NOMO-1 treated with dmso at 0.1 percent for 144 hours (cell line): ENCODE measurements at regions not wholly inside any gene's neighbourhood (a gene's known extent, or its start where the extent isn't known, plus 50 kb on each side); places are given as distances from the start of the nearest gene placed in this dataset.
A peak's percentile ranks its signal among the peaks of the same experiment; 100 is the strongest.

Experiments
- DNase-seq: peaks from one replicate; lab custom pipeline; 2025; ENCODE audit not compliant: unreplicated experiment; lab: John Stamatoyannopoulos, UW

DNA sequence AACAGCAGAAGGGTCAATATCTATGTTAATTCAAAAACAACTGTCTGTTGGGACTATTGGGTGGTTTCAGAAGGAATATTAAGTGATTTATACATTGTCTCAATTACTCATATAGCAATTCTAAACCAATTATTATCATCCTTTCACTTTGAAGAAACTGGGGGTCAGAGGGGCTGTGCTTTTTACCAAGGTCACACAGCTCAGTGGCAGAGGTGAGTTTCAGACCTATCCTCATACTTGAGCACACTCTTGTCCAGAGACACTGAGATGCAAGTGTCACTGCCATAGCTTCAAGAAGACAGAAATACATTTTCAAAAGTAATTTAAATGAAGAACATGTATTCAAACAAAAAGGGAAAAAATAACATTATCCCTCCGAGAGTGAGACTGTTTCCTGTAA, 195.3 kb downstream of the ARL4A start:
- DNase-seq: no peak

DNA sequence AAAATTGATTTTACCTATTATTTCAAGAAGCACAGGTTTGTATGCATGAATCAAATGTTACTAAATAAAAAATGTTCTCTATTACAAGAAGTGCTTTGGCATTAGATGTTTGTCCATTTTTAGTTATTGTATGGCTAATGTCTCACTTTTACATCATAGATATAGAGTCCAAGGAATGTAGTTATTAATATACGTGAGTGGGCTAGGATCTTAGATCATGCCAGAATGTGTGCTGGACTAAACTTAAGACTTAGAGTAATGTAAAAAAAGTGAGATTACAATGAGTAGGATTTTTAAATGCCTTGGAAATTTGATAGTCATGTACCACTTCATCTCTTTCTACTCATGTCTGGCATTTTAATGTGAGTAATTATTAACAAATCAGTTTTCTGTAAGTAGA, 196.6 kb downstream of the ARL4A start:
- DNase-seq: no peak

DNA sequence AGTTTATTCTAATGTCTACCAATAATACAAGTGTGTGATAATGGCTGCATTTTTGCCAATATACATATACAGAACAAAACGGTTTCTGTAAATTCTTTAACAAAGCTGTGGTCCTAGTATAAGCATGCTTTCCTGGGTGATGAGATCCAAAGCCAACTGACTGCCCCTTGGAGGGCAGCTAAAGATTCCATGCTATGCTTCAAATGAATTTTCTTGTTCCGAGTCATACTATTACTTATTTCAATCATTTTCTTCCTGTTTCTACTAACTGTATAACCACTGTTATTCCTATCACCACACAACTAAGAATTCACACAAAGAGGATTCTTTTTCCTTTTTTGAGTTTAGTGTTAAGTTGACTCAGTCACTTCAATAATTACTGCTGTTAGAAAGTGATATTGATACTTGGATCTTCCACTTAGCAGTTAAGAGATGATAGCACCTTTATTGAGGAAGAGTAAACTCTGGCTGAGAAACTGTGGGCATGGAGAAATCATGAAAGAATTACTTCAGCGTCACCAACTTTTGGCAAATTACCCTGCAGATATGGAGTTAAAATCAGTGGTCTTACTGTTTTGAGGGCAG, 197.5 kb downstream of the ARL4A start:
- no peak for DNase-seq

DNA sequence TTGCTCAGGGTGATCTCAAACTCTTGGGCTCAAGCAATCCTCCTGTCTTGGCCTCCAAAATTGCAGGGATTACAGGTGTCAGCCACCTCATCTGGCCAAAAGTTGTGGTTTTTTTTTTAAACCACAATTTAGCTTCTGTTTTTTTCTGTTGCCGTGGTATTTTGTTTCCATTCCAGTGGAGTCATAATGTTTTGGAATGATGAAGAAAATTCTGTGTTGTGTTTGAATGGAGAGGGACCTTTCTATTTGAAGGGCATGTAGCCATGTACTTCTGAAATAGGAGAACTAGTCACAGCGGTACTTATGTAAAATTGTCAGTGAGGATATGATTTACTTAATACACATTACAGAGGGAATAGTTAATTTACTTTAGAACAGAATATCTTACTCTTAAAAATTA, 201.3 kb downstream of the ARL4A start:
- DNase-seq: no peak

DNA sequence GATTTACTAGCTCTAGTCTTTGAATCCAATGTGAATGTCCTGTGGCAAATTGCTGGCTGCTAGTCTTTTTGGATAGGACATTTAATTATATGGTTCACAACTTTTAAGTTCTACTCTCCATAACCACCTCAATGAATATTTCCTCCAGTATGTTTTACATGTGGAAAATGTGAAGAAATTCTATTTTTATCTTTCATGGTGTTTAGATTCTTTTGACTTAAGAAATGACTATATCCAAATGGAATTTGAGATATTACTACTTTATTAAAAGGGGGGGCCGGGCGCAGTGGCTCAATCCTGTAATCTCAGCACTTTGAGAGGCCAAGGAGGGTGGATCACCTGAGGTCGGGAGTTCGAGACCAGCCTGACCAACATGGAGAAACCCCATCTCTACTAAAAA, 202.0 kb downstream of the ARL4A start:
- no peak for DNase-seq

DNA sequence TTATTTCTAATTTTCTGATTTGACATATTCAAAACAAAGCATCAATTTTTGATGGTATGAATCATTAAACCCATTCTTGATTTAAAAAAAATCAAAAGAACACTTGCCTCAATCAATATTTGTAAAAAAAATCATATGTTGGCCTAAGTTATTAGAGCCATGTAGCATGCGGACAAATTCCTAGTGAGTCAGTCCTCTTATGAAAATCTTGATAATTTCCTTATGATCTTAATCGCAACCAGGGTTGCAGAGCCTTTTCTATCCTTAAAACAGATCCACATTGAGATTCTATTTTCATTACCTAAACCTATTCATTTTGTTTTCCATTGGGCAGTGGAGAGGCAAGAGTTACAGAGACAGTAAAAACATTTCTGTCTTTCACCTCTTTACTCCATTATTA, 203.2 kb downstream of the ARL4A start:
- DNase-seq: no peak

DNA sequence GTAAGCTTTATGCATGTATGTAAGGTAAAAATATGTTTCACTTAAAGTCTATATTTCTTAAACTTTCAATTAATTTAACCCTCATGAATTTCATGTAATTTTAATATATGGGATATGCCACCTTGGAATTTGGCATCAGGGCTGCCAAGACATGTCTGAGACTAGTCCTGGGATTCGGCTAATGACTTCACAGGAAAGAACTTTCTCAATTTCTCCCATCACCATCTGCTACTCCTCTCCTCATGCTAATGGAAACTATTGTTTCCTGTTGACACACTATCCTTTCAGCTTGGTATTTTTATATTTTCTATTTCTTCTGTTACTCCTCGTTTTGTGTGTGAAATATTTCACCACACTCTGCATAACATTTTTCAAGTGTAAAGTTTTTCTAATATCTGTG, 205.9 kb downstream of the ARL4A start:
- DNase-seq: no peak

DNA sequence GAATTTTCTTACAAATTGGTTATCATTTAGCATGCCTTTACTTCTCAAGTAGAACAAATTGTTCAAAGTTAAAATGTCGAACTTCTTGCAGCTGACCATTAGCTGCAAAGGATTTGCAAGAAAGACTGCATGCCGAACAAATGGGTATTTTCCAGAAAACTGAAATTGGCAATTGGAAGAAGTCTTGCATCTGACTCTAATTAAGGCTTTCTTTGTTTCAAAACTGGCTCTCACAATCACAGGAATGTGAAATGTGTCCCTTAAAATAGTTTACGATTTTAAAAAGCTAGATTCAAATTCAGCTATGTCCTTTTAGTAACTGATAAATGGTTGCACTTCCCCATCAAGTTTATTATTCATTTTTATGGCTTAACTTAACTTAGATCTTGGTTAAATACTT, 207.9 kb downstream of the ARL4A start:
- DNase-seq: no peak

DNA sequence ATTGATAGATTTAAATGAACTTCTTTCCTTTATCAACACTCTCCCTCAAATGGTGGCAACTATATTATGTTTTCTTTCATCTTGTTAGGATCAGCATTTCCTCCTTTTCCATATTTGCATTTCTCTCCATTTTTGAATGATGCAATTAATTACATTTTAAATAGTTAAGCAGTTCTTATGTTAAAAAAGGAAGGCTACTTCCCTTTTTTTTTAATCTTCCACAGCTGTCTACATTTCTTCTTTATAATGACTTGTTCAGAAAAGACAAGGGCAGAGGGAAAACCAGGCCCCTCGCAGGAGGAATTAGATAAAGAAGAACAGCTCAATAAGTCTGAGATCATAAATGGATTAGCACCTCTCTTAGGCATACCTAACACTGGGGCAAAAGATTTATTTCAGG, 208.9 kb downstream of the ARL4A start:
- peak; percentile 7 for DNase-seq

DNA sequence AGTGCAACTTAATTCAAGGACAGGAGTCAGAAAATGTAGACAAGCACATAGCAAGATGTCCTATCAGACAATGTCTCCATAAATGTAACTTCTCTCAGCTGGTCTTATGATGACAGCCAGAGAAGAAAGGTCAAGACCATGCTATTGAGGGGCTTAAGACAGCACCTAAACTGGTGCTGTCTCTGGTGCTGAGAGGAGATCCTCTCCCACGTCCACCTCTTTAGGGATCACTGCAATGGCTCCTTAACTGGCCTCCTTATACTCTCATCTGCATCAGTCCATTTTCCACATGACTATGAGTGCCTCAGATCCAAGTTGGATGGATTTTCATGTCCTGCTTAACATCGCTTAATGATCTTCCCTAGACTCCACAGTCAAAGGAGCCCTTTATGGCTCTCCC, 210.6 kb downstream of the ARL4A start:
- DNase-seq: no peak

DNA sequence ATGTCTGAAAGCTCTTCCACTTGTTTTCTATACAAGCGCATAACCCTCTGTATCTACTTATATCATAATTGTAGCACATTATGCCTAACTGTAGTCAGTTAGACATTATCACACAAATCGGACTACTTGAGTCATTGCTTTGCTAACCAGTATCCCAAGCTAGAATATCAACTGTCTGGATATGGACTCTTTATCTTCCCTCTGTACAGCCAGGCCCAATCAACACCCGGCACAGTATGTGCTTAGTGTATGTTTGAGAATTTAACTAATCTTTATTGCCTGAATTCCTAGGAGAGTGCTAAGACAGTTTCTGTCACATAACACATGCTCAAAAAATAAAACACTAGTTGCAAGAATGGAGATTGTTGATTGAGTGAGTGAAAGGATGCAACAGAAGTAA, 211.2 kb downstream of the ARL4A start:
- DNase-seq: no peak

DNA sequence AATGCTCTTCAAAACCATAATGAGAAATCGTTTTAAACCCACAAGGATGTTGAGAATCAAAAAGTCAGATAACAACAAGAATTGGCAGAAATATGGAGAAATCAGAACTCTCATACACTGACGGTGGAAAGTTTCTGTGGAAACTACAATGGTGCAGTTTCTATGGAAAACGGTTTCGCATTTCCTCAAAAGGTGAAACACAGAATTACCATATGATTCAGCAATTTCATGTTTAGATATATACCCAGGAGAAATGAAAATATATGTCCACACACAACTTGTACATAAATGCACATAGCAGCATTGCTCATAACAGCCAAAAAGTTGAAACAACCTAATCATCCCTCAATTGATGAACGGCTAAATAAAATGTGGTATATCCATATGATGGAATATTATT, 218.2 kb downstream of the ARL4A start:
- DNase-seq: no peak

DNA sequence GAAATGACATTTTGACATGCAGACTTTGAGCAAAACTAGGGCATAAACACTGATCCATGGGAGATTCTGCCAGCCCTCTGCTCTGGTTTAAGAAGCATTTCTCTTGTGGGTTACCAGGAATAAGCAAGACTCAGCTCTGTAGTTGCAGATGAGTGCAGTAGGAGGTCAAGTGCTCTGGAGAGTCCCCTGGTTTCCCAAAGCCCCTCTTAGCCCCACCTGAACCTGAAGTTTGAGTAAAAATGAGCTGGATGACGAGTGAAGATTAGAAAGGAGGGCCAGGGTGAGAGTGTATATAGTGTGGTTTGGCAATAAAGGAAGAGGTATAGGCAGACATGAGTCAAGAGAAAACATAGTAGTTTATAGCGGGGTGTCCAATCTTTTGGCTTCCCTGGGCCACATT, 220.3 kb downstream of the ARL4A start:
- DNase-seq: no peak

DNA sequence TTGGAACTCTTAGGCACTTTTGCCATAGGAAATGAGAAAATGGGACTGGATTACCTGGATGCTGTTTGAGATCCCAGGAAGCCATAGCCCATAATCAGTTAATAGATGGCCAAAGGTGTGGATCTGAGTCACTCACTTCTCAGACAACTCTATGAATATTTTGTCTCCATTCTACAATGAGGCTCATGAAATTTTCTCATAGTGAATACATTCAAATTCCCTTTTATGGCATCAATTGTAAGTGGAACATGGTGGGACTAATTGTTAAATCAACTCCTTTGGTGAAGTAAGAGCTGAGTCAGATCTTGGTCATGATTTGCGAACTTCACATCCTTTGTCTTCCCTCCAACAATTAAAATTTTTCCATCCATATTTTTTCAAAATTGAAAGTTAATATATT, 222.1 kb downstream of the ARL4A start:
- DNase-seq: no peak

DNA sequence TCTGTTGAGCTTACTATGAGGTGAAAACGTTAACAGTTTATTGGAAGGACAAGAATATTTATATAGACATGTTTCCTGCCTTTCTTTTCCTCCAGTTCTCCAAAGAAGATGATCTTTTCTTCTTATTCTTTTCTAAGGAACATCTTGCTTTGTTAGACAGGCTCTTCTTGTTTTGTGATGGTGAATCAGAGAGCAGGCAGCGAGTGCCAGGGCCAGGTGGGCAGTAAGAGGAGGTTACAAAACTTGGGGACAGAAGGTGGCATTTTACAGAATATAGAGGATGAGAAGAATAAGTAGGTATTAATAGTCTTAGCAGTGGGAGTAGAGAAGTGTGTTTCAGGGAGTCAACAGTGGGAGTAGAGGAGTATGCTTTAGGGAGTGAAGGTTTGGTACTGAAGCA, 223.6 kb downstream of the ARL4A start:
- DNase-seq: no peak

DNA sequence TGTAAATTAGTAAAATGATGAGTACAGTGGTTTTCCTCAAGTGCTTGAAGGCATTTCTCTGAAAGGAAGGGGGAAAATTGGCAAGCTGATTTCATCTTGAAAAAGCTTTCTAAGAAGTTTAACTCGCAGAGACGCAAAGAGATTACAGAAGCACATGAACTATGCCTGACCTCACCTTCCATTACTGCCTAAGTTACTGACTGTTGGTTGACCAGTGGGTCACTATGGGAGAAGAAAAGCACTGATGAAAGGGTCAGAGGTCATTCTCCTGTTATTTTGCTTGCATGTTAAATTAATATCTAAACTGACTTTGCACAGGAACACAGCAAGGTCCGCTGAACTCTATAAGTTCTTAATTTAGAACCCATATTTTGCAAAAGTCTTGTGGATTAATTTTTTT, 225.6 kb downstream of the ARL4A start:
- no peak for DNase-seq

DNA sequence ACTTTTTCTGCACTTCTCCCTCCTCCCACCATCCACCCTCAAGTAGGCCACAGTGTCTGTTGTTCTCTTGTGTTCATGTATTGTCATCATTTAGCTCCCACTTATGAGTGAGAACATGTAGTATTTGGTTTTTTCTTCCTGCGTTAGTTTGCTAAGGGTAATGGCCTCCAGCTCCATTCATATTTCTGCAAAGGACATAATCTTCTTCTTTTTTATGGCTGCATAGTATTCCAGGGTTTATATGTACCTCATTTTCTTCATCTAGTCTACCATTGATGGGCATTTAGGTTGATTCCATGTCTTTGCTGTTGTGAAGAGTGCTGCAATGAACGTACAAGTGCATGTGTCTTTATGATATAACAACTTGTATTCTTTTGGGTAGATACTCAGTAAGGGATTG, 230.4 kb downstream of the ARL4A start:
- DNase-seq: no peak

DNA sequence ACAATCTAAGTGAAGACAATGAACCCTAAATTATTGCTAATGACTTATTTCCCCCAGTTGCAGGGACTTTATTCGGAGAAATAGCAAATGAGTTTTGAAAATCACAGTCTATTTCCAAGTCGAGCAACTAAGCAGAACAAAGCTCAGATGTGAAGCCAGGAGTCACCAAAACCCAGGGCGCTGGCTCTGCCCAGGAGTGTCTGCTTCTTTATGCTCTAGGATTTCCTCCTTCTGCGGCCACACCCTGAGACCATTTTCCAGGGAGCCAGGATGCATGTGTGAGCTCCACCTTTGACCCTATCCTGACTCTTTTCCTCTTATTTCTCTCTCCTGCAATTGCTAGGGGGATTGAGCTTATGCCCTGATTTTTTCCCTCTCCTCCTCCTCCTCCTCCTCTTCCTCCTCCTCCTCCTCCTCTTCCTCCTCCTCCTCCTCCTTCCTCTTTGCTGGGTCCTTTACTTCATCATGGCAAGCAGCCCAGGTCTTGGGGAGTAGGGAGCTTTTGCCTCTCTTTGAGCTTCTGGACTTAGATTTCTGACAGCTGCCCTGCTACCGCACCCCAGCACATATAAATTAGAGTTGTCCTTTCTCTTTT, 234.4 kb downstream of the ARL4A start:
- no peak for DNase-seq

DNA sequence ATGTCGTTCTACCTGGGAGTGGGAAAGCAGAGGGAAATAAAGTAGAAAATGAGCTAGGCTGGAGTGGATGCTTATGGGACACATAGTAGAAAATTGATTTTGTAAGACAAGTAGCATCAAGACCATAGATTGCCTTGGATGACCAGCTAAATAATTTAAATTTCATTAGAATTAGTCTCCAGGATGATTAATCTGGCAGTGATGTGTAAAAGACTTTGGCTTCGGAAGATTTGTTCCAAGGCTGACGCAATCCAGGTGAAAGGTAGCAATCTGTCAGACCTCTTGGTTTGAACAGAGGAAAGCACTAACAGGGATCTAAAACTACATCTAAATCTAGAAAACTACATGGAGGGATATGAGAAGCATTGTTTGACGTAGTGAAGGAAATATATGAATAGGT, 236.5 kb downstream of the ARL4A start:
- DNase-seq: no peak

DNA sequence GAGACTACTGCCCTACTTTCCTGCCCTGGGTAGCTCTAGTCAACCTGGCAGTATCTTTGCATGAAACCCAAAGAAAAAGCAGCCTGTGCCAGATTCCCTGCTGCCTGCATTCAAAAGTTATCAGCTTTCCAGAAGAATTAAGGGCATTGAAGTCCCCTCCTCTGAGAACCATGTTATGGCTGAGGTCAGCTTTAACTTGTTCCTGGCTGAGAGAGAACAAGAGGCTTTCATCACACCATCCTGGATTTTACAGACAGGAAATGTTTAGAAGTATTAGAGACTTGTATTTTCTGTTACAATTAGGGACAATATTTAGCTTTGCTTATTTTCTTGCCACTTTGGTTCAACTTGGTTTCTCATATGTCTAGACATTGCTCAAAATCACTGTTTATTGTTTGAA, 238.8 kb downstream of the ARL4A start:
- no peak for DNase-seq

DNA sequence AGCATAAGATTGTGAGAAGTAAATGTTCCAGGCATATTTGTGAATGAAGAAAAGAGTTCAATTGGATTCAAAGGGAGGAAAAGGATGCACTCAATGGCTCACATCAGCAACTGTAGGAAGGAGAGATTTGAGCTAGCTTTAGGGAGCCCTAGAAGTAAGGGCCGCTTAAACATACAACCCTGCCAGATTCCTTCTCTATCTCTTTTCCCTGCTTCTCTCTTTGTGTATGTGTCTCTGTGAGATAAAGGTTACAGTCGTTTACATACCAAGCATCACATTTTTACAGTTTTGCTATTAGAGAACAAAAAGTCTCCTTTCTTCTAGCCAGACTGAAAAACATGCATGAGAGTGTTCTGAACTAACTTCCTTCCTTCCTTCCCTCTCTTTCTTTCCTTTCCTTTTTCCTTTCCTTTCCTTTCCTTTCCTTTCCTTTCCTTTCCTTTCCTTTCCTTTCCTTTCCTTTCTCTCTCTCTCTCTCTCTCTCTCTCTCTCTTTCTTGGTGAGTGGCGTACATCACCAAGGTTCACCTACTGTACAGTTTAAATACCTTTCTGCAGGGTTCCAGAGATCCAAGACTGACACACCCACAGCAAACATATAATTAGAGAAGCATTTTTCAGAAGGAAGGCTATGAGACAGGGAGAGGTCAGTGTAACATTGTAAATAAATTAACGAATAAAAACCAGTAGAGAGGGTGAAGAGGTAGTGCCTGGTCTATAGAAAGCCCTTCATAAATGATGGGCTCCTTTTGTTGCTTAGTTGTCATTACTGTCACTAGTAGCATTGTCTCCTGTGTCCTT, 240.4 kb downstream of the ARL4A start:
- no peak for DNase-seq

DNA sequence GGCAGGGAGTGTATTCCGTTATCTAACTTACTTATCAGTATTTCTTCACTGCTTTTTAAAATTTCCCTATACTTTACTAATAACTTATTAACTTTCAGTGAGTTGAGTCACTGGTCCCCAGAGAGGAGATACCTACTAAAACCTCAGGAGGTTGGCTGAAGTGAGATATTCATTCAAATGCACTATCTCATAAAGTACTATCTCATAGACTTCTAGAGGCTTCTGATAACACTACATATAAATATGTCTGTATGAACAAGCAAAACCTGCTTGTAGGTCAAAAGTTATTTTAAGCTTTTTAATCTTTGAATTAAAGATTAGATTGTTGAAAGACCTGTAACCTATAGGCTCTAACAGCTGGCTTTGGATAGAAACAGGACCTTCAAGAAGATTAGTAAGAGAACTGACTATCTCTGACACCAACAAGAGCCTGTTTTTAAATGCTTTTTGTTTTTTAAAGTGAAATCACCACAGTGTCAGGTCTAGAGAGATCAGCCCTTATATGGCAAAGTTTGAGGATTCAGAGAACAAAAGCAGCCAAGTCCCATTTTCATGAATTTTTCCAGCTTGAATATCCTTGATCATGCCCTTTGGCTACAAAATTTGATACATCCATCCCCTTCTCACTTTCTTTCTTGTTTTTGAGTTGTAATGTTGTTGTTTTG, 242.2 kb downstream of the ARL4A start:
- DNase-seq: no peak
